GM21723 (cell line): ENCODE measurements at regions not wholly inside any gene's neighbourhood (a gene's known extent, or its start where the extent isn't known, plus 50 kb on each side); places are given as distances from the start of the nearest gene placed in this dataset.
"Not testable (repeated sequence)": the region's sequence is repeated elsewhere in the genome, so short reads cannot be mapped to it uniquely, and the experiment has no call there.

Experiments
- ATAC-seq: cut with Tn5 transposase; IDR thresholded peaks from one replicate; pipeline ENCODE4 v1.9.1; 2021; ENCODE audit warnings: mild to moderate bottlenecking, moderate library complexity; ENCODE audit not compliant: unreplicated experiment

GRCh38 chr12:73452672-73453469, 1084.8 kb upstream of the ATXN7L3B start:
- no peak for ATAC-seq

DNA sequence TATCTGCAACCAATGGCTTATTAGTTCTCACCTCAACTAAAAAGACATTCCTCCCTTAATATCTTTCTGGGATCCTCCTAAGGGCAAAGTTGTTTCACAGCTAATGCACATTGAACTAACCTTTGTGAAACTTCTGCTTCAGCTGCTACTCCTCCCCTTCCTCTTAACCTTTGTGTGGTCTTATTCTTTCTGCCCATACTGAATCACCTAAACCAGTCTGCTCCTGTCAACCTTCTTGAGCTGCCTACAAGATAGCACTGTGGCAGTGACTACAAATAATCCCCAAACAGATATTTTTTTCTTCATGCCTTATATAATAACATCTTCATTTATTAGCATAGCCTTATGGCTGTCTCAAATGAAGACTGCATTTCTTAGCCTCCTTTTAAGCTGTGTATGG, 1077.4 kb upstream of the ATXN7L3B start:
- ATAC-seq = no peak

DNA sequence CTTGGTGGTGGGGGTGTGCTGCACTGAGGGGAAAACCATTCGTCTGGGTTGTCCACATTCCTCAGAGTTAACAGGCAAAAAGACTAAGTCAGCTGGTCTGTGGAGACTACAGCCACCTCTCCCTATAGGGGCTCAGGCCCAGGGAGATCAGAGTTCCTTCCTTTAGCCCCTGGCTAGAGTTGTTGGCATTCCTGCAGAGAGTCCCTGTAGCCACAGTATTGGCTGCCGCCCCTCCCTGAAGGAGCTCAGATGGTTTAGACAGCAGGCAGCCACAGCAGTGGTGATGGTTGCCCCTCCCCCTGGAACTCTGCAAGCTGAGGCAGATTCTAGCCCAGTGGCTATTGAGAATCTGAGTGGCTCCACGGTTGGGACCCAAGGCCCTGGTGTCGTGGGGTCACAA, 1072.5 kb upstream of the ATXN7L3B start:
- ATAC-seq = no peak

GRCh38 chr12:73486256-73486655, 1051.4 kb upstream of the ATXN7L3B start:
- no peak for ATAC-seq

DNA sequence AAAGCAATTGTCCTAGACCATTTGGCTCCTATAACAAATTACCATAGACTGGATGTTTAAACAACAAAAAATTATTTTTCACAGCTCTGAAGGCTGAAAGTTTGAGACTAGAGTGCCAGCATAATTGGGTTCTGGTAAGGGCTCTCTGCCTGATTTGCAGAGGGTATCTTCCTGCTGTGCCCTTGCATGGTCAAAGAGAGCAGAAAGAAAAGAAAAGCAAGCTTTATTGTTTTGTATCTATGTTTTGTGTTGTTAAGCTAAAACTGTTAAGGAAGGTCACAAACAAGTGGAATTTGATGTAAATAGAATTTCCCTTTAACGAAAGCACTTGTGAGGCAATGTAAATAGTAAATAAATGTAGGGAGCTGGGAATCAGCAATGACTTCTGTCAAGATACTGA, 1031.0 kb upstream of the ATXN7L3B start:
- no peak for ATAC-seq

- ATAC-seq = no peak
Measured at GRCh38 chr12:73514672-73515071, 1023.0 kb upstream of the ATXN7L3B start.

- no peak for ATAC-seq
Measured at GRCh38 chr12:73517859-73518258, 1019.8 kb upstream of the ATXN7L3B start.

- ATAC-seq = no peak
Measured at GRCh38 chr12:73529231-73529630, 1008.4 kb upstream of the ATXN7L3B start.

- ATAC-seq = no peak
Measured at GRCh38 chr12:73529954-73530353, 1007.7 kb upstream of the ATXN7L3B start.

DNA sequence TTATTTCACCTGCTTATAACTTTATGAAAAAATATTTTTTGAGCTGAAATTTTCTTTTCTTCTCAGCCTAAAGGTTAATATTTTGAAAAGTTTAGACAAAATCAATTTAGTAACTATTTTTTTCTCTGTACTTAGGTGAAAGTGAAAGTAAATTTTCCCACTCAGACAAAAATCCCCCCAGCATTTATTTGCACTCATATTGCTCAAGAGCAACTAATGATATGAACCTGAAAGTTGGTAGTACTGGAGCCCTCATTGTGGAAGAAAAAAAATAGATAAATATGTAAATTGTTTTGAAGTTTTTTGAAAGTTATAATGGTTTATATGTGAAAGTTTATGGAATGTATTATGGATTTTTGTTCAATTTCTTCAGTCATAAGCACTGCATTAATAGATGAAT, 1005.9 kb upstream of the ATXN7L3B start:
- no peak for ATAC-seq

- ATAC-seq = no peak
Measured at GRCh38 chr12:73547421-73547820, 990.2 kb upstream of the ATXN7L3B start.

DNA sequence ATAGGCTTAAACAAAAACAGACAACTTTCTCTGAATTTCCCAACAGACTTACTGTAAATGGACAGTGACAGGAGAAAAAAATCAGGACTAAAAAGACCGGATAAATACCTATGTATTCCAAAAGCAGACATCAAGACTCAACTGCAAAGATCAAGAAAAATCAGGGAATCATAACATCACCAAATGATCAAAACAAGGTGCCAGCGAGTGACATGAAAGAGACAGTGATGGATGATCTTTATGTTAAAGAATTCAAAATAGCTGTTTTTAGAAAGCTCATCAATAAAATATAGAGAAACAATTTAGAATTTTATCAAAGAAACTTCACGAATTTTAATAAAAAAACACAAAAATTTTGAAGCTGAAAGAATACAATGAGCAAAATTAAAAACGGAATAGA, 952.5 kb upstream of the ATXN7L3B start:
- ATAC-seq = no peak

GRCh38 chr12:73589220-73589619, 948.4 kb upstream of the ATXN7L3B start:
- ATAC-seq = no peak

DNA sequence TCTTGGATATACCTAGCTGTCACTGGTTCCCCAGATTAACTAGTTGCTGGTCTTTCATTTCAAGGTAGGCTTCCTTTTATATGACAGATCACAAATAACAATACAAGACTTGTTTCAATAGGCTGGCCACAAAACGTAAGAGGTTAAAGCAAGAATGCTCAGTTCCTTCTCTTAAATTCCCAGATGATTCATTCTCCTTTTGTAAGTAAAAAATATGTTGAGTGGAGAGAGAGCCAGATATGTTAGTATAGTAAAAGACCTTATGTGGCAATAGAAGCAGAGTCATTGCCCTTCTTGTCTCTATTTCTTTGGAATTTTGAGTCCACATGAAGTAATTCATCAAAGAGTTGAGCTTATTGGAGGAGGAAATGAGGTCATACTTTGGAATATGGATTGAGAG, 939.0 kb upstream of the ATXN7L3B start:
- no peak for ATAC-seq

GRCh38 chr12:73599268-73599667, 938.4 kb upstream of the ATXN7L3B start:
- no peak for ATAC-seq

DNA sequence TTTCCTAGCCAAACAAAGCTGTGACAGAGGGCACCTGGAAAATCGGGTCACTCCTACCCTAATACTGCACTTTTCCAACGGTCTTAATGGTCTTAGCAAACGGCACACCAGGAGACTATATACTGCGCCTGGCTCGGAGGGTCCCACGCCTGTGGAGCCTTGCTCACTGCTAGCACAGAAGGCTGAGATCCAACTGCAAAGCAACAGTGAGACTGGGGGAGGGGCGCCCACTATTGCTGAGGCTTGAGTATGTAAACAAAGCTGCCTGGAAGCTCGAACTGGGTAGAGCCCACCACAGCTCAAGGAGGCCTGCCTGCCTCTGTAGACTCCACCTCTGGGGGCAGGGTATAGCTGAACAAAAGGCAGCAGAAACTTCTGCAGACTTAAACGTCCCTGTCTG, 931.7 kb upstream of the ATXN7L3B start:
- not testable (repeated sequence) for ATAC-seq

- ATAC-seq = no peak
Measured at GRCh38 chr12:73612551-73612950, 925.1 kb upstream of the ATXN7L3B start.

GRCh38 chr12:73623421-73623820, 914.2 kb upstream of the ATXN7L3B start:
- ATAC-seq = no peak

DNA sequence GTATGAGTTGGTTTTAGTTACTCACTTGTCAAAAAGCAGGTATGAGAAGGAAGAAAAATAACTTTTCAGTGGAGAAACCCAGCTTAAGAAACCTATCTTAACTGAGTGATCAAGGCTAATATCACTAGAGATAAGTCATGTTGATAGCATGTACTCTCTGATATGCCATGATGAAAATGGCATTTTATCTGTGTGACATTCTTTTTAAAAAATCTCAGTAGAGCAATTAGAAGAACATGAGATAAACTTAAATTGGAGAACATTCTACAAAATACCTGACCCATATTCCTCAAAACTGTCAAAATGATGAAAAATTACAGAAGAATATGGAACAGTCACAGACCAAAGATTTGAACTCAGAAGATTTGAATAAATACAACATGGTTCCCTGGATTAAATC, 912.4 kb upstream of the ATXN7L3B start:
- ATAC-seq = no peak

DNA sequence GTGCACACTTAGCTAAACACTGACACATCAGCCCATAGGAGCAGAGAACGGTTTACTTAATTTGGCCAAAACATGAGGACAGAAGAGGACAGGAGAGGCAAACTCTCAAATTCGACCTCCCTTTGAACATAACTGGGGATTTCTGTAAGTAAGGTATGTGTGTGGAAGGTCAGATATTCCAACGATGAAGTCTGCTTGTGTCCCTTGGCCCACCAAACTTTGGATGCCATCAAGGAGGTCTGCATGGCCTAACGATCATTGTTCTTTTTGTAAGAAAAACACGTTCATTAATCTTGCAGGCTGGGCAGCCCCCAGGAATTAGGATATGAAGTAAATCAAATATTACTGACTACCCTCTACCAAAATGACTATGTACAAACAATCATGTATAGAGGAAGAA, 908.5 kb upstream of the ATXN7L3B start:
- no peak for ATAC-seq

DNA sequence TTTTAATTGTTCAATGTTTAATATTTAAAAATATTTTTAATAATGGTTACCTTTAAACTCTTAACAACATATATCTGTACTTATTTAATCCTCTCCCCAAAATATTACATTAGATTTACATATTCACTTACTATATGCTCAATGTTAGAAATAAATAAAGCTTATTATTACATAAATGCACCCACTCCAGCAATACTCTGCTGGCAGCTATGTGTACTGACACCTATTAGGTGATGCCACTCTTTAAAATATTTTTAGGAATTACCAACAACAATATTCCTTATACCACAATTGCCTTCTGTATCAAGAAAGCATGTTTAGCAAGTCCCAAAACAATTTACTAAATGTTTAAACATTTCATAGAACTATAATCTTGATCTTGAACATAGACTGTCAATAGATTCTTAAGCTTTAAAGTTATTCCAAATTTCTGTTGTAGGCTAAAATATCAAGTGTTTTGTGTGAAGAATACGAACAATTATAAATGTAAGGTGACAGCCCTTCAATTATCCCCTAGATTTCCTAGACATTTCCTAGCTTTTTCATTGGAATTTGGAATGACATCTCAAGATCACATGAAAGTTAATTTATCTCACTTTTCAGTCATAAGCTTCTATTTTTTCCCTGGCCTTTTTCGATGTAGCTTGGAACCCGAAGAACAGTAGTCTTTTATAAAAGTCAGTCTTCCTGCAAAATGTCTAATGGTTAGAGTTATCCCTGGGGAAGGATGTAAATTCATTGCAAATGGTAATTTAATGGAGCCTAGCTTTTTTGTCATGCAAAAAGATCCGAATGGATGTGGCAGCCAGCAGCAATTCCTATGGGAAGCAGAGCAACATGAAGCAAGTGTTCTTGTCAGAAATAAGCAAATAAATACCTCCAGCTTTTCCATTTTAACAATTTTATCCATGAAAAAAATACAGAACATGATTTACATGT, 907.5 kb upstream of the ATXN7L3B start:
- no peak for ATAC-seq

- ATAC-seq = no peak
Measured at GRCh38 chr12:73632191-73632590, 905.4 kb upstream of the ATXN7L3B start.
